DOHH2 (cell line): ENCODE measurements at regions not wholly inside any gene's neighbourhood (a gene's known extent, or its start where the extent isn't known, plus 50 kb on each side); places are given as distances from the start of the nearest gene placed in this dataset.

ENCODE experiments used
- H3F3A ChIP-seq: fragments of 200-600 bp; sonication (generic), shearing (Covaris generic); 2 replicates; pipeline ENCODE4 v1.6.0; 2016; ENCODE audit warnings: antibody characterized with exemption, mild to moderate bottlenecking; ENCODE audit not compliant: control insufficient read depth, insufficient read depth
- H3K27ac ChIP-seq: fragments of 200-600 bp; sonication (generic); 2 replicates; pipeline ENCODE4 v1.5.1; 2014; ENCODE audit warnings: low read depth, mild to moderate bottlenecking, low read length, moderate library complexity
- H3K27me3 ChIP-seq: fragments of 200-600 bp; sonication (generic); 2 replicates; pipeline ENCODE4 v1.6.1; 2014; ENCODE audit warnings: mild to moderate bottlenecking, low read length, mixed read lengths; ENCODE audit not compliant: control insufficient read depth
- H3K36me3 ChIP-seq: fragments of 200-600 bp; sonication (generic); 2 replicates; pipeline ENCODE4 v1.6.1; 2014; ENCODE audit warnings: mild to moderate bottlenecking, low read length, moderate library complexity, mixed read lengths; ENCODE audit not compliant: control insufficient read depth
- H3K4me1 ChIP-seq: fragments of 200-600 bp; sonication (generic); 2 replicates; pipeline ENCODE4 v1.6.1; 2014; ENCODE audit warnings: mild to moderate bottlenecking, low read length, mixed read lengths; ENCODE audit not compliant: control insufficient read depth
- H3K4me2 ChIP-seq: fragments of 200-600 bp; sonication (generic); 2 replicates; pipeline ENCODE4 v1.6.0; 2014; ENCODE audit warnings: mild to moderate bottlenecking, low read length, moderate library complexity
- H3K4me3 ChIP-seq: fragments of 200-600 bp; sonication (generic); 2 replicates; pipeline ENCODE4 v1.5.1; 2014; ENCODE audit warnings: mild to moderate bottlenecking, low read length, mixed read lengths
- H3K79me2 ChIP-seq: fragments of 200-600 bp; sonication (generic); 2 replicates; pipeline ENCODE4 v1.6.1; 2014; ENCODE audit warnings: mild to moderate bottlenecking, low read length, mixed read lengths; ENCODE audit not compliant: control insufficient read depth
- H3K9me2 ChIP-seq: fragments of 200-600 bp; sonication (generic); replicated peaks from 2 replicates; pipeline ENCODE4 v1.6.1; 2014; ENCODE audit warnings: mild to moderate bottlenecking, low read length, mixed read lengths; ENCODE audit not compliant: control insufficient read depth
- H3K9me3 ChIP-seq: fragments of 200-600 bp; sonication (generic); 2 replicates; pipeline ENCODE4 v1.6.1; 2014; ENCODE audit warnings: antibody characterized with exemption, low read length, mixed read lengths; ENCODE audit not compliant: control insufficient read depth, insufficient read depth
- H4K20me1 ChIP-seq: fragments of 200-600 bp; sonication (generic); 2 replicates; pipeline ENCODE4 v1.6.0; 2014; ENCODE audit warnings: low read depth, mild to moderate bottlenecking, antibody characterized with exemption, low read length, moderate library complexity; ENCODE audit not compliant: control insufficient read depth, insufficient read depth
- CTCF ChIP-seq: fragments of 200-600 bp; sonication (generic); IDR thresholded peaks from one replicate; pipeline ENCODE4 v1.5.1; 2014; ENCODE audit warnings: antibody characterized with exemption, mild to moderate bottlenecking, low read depth, low read length; ENCODE audit not compliant: poor library complexity, severe bottlenecking
- EZH2phosphoT487 ChIP-seq: fragments of 200-600 bp; sonication (generic); IDR thresholded peaks from 2 replicates; pipeline ENCODE4 v1.6.1; 2017; ENCODE audit warnings: borderline replicate concordance, mild to moderate bottlenecking, antibody characterized with exemption, low read length, moderate library complexity, mixed read lengths

- no peak overlapping the region for H3K4me2 ChIP-seq
- TF ChIP-seq EZH2phosphoT487 (no peak), CTCF (no peak)
Observed at GRCh38 chr3:135867911-135868310, 97.6 kb upstream of the PPP2R3A start.

GRCh38 chr3:135868801-135869200 lies 96.7 kb upstream of the PPP2R3A start:
- Histone ChIP-seq H3K4me3 (no peak overlapping the region), H3F3A (no peaks in the 10 kb centered on the region), H3K9me3 (peaks cover 3% of the 10 kb centered on the region; the same call in 1 of the 2 replicates), H4K20me1 (no peaks in the 10 kb centered on the region), H3K4me1 (no peaks in the 10 kb centered on the region), H3K27ac (no peak overlapping the region), H3K9me2 (no peaks in the 10 kb centered on the region), H3K27me3 (no peaks in the 10 kb centered on the region), H3K79me2 (no peaks in the 10 kb centered on the region), H3K36me3 (no peaks in the 10 kb centered on the region), H3K4me2 (no peak overlapping the region)
- TF ChIP-seq CTCF (no peak), EZH2phosphoT487 (no peak)

More at GRCh38 chr3:135867911-135868310, 97.6 kb upstream of the PPP2R3A start:
- Histone ChIP-seq H3K9me3 (peaks cover 3% of the 10 kb centered on the region; the same call in 1 of the 2 replicates), H3K9me2 (no peaks in the 10 kb centered on the region), H3F3A (no peaks in the 10 kb centered on the region), H3K79me2 (no peaks in the 10 kb centered on the region), H3K27ac (no peak overlapping the region), H3K36me3 (no peaks in the 10 kb centered on the region), H4K20me1 (no peaks in the 10 kb centered on the region), H3K4me1 (no peaks in the 10 kb centered on the region), H3K27me3 (no peaks in the 10 kb centered on the region), H3K4me3 (no peak overlapping the region)

- H3K36me3 ChIP-seq = no peaks in the 10 kb centered on the region
- H3K4me2 ChIP-seq = no peak overlapping the region
- H3F3A ChIP-seq = no peaks in the 10 kb centered on the region
- TF ChIP-seq EZH2phosphoT487 = no peak
- TF ChIP-seq CTCF = no peak
- no peaks in the 10 kb centered on the region for H3K4me1 ChIP-seq
- H3K27ac ChIP-seq = no peak overlapping the region
- H3K9me2 ChIP-seq = no peaks in the 10 kb centered on the region
- H3K27me3 ChIP-seq = no peaks in the 10 kb centered on the region
- H3K9me3 ChIP-seq = peaks cover 3% of the 10 kb centered on the region; the same call in 1 of the 2 replicates
- no peaks in the 10 kb centered on the region for H4K20me1 ChIP-seq
- H3K4me3 ChIP-seq = no peak overlapping the region
- no peaks in the 10 kb centered on the region for H3K79me2 ChIP-seq
Observed at GRCh38 chr3:135869439-135870105, 96.0 kb upstream of the PPP2R3A start.
